CD4-positive, CD25-positive, alpha-beta regulatory T cell (primary cell): ENCODE measurements at regions not wholly inside any gene's neighbourhood (a gene's known extent, or its start where the extent isn't known, plus 50 kb on each side); places are given as distances from the start of the nearest gene placed in this dataset.

Source experiments
- ATAC-seq, 2 donors: fragments of 150-1000 bp; cut with Tn5 transposase; one replicate each; pipeline ENCODE4 v1.10.0; 2021; ENCODE audit warnings: low read depth in 2 of 2, moderate number of reproducible peaks in 2 of 2, moderate library complexity in 1 of 2
- DNase-seq, 3 donors: peaks; one replicate each; pipeline versions ENCODE4 v3.0.0 to v3.0.0-alpha.2; 2012 to 2022; ENCODE audit warnings: mixed read lengths in 1 of 3
- H3K27ac ChIP-seq: one replicate; pipeline ENCODE4 v1.7.0; 2013; ENCODE audit warnings: mild to moderate bottlenecking, low read length; ENCODE audit not compliant: insufficient read depth, poor library complexity, severe bottlenecking
- H3K27me3 ChIP-seq: one replicate; pipeline ENCODE4 v1.7.0; 2013; ENCODE audit warnings: low read length; ENCODE audit not compliant: control insufficient read depth, insufficient read depth
- H3K36me3 ChIP-seq: one replicate; pipeline ENCODE4 v1.7.0; 2013; ENCODE audit warnings: mild to moderate bottlenecking, low read length, moderate library complexity; ENCODE audit not compliant: control insufficient read depth, insufficient read depth
- H3K4me1 ChIP-seq: 2 replicates; pipeline ENCODE4 v1.7.0; 2013; ENCODE audit warnings: mild to moderate bottlenecking, low read length; ENCODE audit not compliant: insufficient read depth, control insufficient read depth, poor library complexity, severe bottlenecking
- H3K4me3 ChIP-seq: one replicate; pipeline ENCODE4 v1.7.0; 2013; ENCODE audit warnings: low read depth, mild to moderate bottlenecking, low read length, moderate library complexity
- H3K9me3 ChIP-seq, 2 experiments: 1 replicate in 1 of 2; 2 replicates in 1 of 2; pipeline ENCODE4 v1.7.0; 2013; ENCODE audit warnings: low read length in 2 of 2, mild to moderate bottlenecking in 1 of 2, moderate library complexity in 1 of 2; ENCODE audit not compliant: control insufficient read depth in 2 of 2
- H3K27ac Mint-ChIP-seq, 3 donors: one replicate each; pipeline ENCODE4 v1.8.0; 2020 to 2022; ENCODE audit warnings: mild to moderate bottlenecking in 3 of 3, mixed read lengths in 3 of 3, moderate library complexity in 2 of 3
- H3K27me3 Mint-ChIP-seq: one replicate; pipeline ENCODE4 v1.8.0; 2022; ENCODE audit warnings: mild to moderate bottlenecking, mixed read lengths
- H3K36me3 Mint-ChIP-seq: one replicate; pipeline ENCODE4 v1.8.0; 2020; ENCODE audit warnings: mixed read lengths
- H3K4me1 Mint-ChIP-seq, 4 donors: one replicate each; pipeline ENCODE4 v1.8.0; 2020 to 2022; ENCODE audit warnings: mixed read lengths in 4 of 4, mild to moderate bottlenecking in 1 of 4
- H3K4me3 Mint-ChIP-seq, 4 donors: one replicate each; pipeline ENCODE4 v1.8.0; 2020 to 2022; ENCODE audit warnings: mild to moderate bottlenecking in 4 of 4, mixed read lengths in 4 of 4, moderate library complexity in 3 of 4
- H3K9me3 Mint-ChIP-seq, 7 donors: one replicate each; pipeline ENCODE4 v1.8.0; 2020 to 2022; ENCODE audit warnings: mixed read lengths in 7 of 7, mild to moderate bottlenecking in 3 of 7, moderate library complexity in 2 of 7

GRCh38 chr6:9594746-9595145, 820.1 kb downstream of the TFAP2A start:
- Histone ChIP-seq H3K27ac (no peak overlapping the region), H3K4me1 (no peaks in the 10 kb centered on the region), H3K4me3 (no peak overlapping the region), H3K9me3 (no peaks in the 10 kb centered on the region), H3K27me3 (no peaks in the 10 kb centered on the region), H3K36me3 (no peaks in the 10 kb centered on the region)
- DNase-seq, result no peak
- H3K4me1 Mint-ChIP-seq, result no peaks in the 10 kb centered on the region
- no peak for ATAC-seq
- H3K27ac Mint-ChIP-seq, result no peak overlapping the region
- no peaks in the 10 kb centered on the region for H3K27me3 Mint-ChIP-seq
- H3K36me3 Mint-ChIP-seq, result no peaks in the 10 kb centered on the region
- H3K4me3 Mint-ChIP-seq, result no peak overlapping the region
- peaks cover 0 to 12% (median 2%) of the 10 kb centered on the region in 7 donors for H3K9me3 Mint-ChIP-seq

DNA sequence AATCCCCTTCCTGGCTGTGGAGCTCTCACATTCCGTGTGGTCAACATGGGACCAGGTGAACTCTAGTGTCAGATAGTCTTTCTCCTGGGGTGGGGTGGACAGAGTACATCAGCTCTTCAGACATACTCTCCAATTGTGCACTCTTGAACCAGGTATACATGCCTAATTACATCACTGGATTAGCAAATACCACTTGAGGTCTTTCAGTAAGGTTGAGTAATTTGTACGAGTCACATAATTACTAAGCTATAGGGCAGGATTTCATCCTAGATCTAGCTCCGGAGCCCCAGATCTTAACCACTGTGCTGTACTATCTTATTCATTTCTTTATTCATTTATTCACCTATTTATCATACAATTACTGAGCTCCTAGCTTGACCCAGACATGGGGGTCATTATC, 821.3 kb downstream of the TFAP2A start:
- DNase-seq (no peak), ATAC-seq (no peak)
- H3K4me1 ChIP-seq, result no peaks in the 10 kb centered on the region
- no peaks in the 10 kb centered on the region for H3K4me1 Mint-ChIP-seq
- H3K36me3 Mint-ChIP-seq, result no peaks in the 10 kb centered on the region
- H3K27ac ChIP-seq, result no peak overlapping the region
- peaks cover 0 to 12% (median 2%) of the 10 kb centered on the region in 7 donors for H3K9me3 Mint-ChIP-seq
- H3K9me3 ChIP-seq, result no peaks in the 10 kb centered on the region
- no peak overlapping the region for H3K27ac Mint-ChIP-seq
- H3K27me3 ChIP-seq, result no peaks in the 10 kb centered on the region
- H3K36me3 ChIP-seq, result no peaks in the 10 kb centered on the region
- H3K4me3 ChIP-seq, result no peak overlapping the region
- no peaks in the 10 kb centered on the region for H3K27me3 Mint-ChIP-seq
- no peak overlapping the region for H3K4me3 Mint-ChIP-seq

DNA sequence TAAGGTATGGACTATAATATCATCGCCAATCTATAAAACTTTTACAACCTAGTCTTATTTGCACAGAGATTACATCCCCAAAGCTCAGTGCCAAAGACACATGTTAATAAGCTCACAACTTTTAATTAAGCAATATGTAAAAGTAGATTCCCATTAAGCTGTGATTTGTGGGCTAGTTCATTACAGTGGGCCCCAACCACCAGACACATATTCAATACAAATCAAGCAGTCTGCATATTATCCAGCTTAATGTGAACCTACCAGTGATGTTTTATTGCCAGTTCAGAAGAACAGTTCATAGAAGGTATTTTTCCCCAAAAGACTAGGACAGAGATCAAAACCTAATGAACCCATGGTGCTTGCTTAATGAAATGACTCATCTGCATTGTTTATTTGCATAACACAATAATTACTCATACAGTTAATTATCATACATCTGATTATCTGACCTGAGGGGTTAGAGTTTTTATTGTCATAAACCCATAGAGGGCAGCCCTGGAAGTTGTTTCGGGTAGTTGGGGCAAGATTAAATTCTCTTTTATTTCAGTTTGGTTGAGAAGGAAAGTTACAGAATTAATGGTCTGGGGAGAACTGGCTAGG, 831.0 kb downstream of the TFAP2A start:
- ATAC-seq, result no peak
- Mint-ChIP-seq H3K27me3 (no peaks in the 10 kb centered on the region), H3K4me3 (no peak overlapping the region), H3K36me3 (no peaks in the 10 kb centered on the region), H3K27ac (no peak overlapping the region), H3K4me1 (no peaks in the 10 kb centered on the region), H3K9me3 (peaks cover 0 to 10% (median 2%) of the 10 kb centered on the region in 7 donors)
- Histone ChIP-seq H3K9me3 (no peaks in the 10 kb centered on the region), H3K4me3 (no peak overlapping the region), H3K4me1 (no peaks in the 10 kb centered on the region), H3K36me3 (no peaks in the 10 kb centered on the region), H3K27ac (no peak overlapping the region), H3K27me3 (no peaks in the 10 kb centered on the region)
- DNase-seq, result no peak

GRCh38 chr6:9581155-9581554, 833.7 kb downstream of the TFAP2A start:
- H3K27me3 Mint-ChIP-seq, result no peaks in the 10 kb centered on the region
- no peak overlapping the region for H3K4me3 Mint-ChIP-seq
- Histone ChIP-seq H3K36me3 (no peaks in the 10 kb centered on the region), H3K4me1 (no peaks in the 10 kb centered on the region), H3K9me3 (no peaks in the 10 kb centered on the region), H3K27ac (no peak overlapping the region), H3K27me3 (no peaks in the 10 kb centered on the region), H3K4me3 (no peak overlapping the region)
- ATAC-seq (no peak), DNase-seq (no peak)
- no peaks in the 10 kb centered on the region for H3K4me1 Mint-ChIP-seq
- H3K27ac Mint-ChIP-seq, result no peak overlapping the region
- H3K36me3 Mint-ChIP-seq, result no peaks in the 10 kb centered on the region
- peaks cover 0 to 6% (median 2%) of the 10 kb centered on the region in 7 donors for H3K9me3 Mint-ChIP-seq

GRCh38 chr6:9576521-9576920, 838.4 kb downstream of the TFAP2A start:
- Histone ChIP-seq H3K4me3 (no peak overlapping the region), H3K9me3 (no peaks in the 10 kb centered on the region), H3K36me3 (no peaks in the 10 kb centered on the region), H3K27me3 (no peaks in the 10 kb centered on the region), H3K4me1 (no peaks in the 10 kb centered on the region), H3K27ac (no peak overlapping the region)
- no peak overlapping the region for H3K27ac Mint-ChIP-seq
- H3K9me3 Mint-ChIP-seq, result peaks cover 0 to 4% (median 2%) of the 10 kb centered on the region in 7 donors
- peaks cover 0 to 4% (median 0%) of the 10 kb centered on the region in 4 donors for H3K4me1 Mint-ChIP-seq
- no peaks in the 10 kb centered on the region for H3K36me3 Mint-ChIP-seq
- no peak for DNase-seq
- ATAC-seq, result no peak
- no peak overlapping the region for H3K4me3 Mint-ChIP-seq
- peaks cover 4% of the 10 kb centered on the region for H3K27me3 Mint-ChIP-seq

GRCh38 chr6:9566096-9566495, 848.8 kb downstream of the TFAP2A start:
- H3K9me3 ChIP-seq, result no peaks in the 10 kb centered on the region
- H3K36me3 Mint-ChIP-seq, result no peaks in the 10 kb centered on the region
- no peak overlapping the region for H3K27ac Mint-ChIP-seq
- H3K27me3 Mint-ChIP-seq, result peaks cover 4% of the 10 kb centered on the region
- ATAC-seq (no peak), DNase-seq (no peak)
- no peak overlapping the region for H3K4me3 Mint-ChIP-seq
- H3K27me3 ChIP-seq, result no peaks in the 10 kb centered on the region
- no peaks in the 10 kb centered on the region for H3K36me3 ChIP-seq
- H3K4me3 ChIP-seq, result no peak overlapping the region
- H3K27ac ChIP-seq, result no peak overlapping the region
- H3K4me1 Mint-ChIP-seq, result no peaks in the 10 kb centered on the region
- H3K9me3 Mint-ChIP-seq, result peaks cover 0 to 8% (median 3%) of the 10 kb centered on the region in 7 donors
- H3K4me1 ChIP-seq, result no peaks in the 10 kb centered on the region

- no peaks in the 10 kb centered on the region for H3K36me3 ChIP-seq
- no peak overlapping the region for H3K27ac ChIP-seq
- Mint-ChIP-seq H3K9me3 (peaks cover 0 to 10% (median 2%) of the 10 kb centered on the region in 7 donors), H3K4me1 (no peaks in the 10 kb centered on the region), H3K27ac (no peak overlapping the region), H3K4me3 (no peak overlapping the region), H3K27me3 (peaks cover 4% of the 10 kb centered on the region), H3K36me3 (no peaks in the 10 kb centered on the region)
- no peak overlapping the region for H3K4me3 ChIP-seq
- no peaks in the 10 kb centered on the region for H3K9me3 ChIP-seq
- no peaks in the 10 kb centered on the region for H3K27me3 ChIP-seq
- ATAC-seq, result no peak
- no peak for DNase-seq
- no peaks in the 10 kb centered on the region for H3K4me1 ChIP-seq
These were observed 850.9 kb downstream of the TFAP2A start for GRCh38 chr6:9564021-9564420.

DNA sequence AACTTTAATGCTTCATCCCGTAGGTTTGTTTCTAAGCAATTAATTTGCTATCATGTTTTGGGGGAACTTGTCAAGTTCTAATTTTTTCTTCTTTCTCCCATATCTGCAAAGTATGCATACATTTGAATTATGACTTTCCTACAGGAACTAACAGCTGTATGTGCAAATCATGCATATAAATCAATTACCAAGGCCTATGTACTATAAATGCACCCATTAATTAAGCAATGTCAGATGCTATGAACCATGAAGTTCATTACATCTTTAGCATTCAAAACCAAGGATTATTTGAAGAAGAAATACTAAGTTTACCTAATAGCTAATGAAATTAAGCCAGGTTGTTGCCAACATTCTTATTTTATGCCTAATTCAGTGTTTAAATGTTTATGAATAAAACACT, 851.3 kb downstream of the TFAP2A start:
- H3K36me3 Mint-ChIP-seq, result no peaks in the 10 kb centered on the region
- Histone ChIP-seq H3K9me3 (no peaks in the 10 kb centered on the region), H3K4me3 (no peak overlapping the region), H3K36me3 (no peaks in the 10 kb centered on the region), H3K27me3 (no peaks in the 10 kb centered on the region), H3K27ac (no peak overlapping the region), H3K4me1 (no peaks in the 10 kb centered on the region)
- H3K4me1 Mint-ChIP-seq, result no peaks in the 10 kb centered on the region
- no peak overlapping the region for H3K4me3 Mint-ChIP-seq
- H3K9me3 Mint-ChIP-seq, result peaks cover 0 to 10% (median 2%) of the 10 kb centered on the region in 7 donors
- ATAC-seq (no peak), DNase-seq (no peak)
- H3K27me3 Mint-ChIP-seq, result peaks cover 4% of the 10 kb centered on the region
- H3K27ac Mint-ChIP-seq, result no peak overlapping the region
